ENCODE measurements at regions not wholly inside any gene's neighbourhood (a gene's known extent, or its start where the extent isn't known, plus 50 kb on each side); places are given as distances from the start of the nearest gene placed in this dataset.

GRCh38 chr15:99481951-99482230, 83.9 kb upstream of the MEF2A start:
- no peak for TF ChIP-seq CTCF (IDR thresholded peaks at IDR 0.05; ENCODE audit: low read length)
- TF ChIP-seq EZH2 (optimal IDR thresholded peaks at IDR 0.05; ENCODE audit: low read depth, low read length), result no peak
- no peak for TF ChIP-seq EZH2phosphoT487 (IDR thresholded peaks at IDR 0.05; ENCODE audit: low read length)

Measured in MM.1S (cell line).